SU-DHL-6 (cell line): ENCODE measurements at regions not wholly inside any gene's neighbourhood (a gene's known extent, or its start where the extent isn't known, plus 50 kb on each side); places are given as distances from the start of the nearest gene placed in this dataset.

Experiments
- EZH2phosphoT487 ChIP-seq: fragments of 200-600 bp; sonication (generic), shearing (Covaris generic); conservative IDR thresholded peaks from 2 replicates; pipeline ENCODE4 v1.6.1; 2018; ENCODE audit warnings: mild to moderate bottlenecking, antibody characterized with exemption, low read length, moderate library complexity, mixed read lengths
- TF ChIP-seq, protein P1 (sequence below): fragments of 200-600 bp; sonication (generic); IDR thresholded peaks from one replicate; pipeline ENCODE4 v1.5.1; 2017; ENCODE audit warnings: antibody characterized with exemption, mild to moderate bottlenecking, low read length, moderate library complexity; ENCODE audit not compliant: insufficient read depth, poor library complexity, severe bottlenecking

GRCh38 chr2:8623958-8624591, 57.8 kb upstream of the ID2 start:
- TF ChIP-seq, protein P1, sequence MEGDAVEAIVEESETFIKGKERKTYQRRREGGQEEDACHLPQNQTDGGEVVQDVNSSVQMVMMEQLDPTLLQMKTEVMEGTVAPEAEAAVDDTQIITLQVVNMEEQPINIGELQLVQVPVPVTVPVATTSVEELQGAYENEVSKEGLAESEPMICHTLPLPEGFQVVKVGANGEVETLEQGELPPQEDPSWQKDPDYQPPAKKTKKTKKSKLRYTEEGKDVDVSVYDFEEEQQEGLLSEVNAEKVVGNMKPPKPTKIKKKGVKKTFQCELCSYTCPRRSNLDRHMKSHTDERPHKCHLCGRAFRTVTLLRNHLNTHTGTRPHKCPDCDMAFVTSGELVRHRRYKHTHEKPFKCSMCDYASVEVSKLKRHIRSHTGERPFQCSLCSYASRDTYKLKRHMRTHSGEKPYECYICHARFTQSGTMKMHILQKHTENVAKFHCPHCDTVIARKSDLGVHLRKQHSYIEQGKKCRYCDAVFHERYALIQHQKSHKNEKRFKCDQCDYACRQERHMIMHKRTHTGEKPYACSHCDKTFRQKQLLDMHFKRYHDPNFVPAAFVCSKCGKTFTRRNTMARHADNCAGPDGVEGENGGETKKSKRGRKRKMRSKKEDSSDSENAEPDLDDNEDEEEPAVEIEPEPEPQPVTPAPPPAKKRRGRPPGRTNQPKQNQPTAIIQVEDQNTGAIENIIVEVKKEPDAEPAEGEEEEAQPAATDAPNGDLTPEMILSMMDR: no peak
- no peak for TF ChIP-seq EZH2phosphoT487
